NCI-H446 treated with DMSO at 0.1 percent for 48 hours (cell line): ENCODE measurements at regions not wholly inside any gene's neighbourhood (a gene's known extent, or its start where the extent isn't known, plus 50 kb on each side); places are given as distances from the start of the nearest gene placed in this dataset.
"Not testable (repeated sequence)": the region's sequence is repeated elsewhere in the genome, so short reads cannot be mapped to it uniquely, and the experiment has no call there.

ENCODE experiments used
- DNase-seq: peaks from one replicate; lab custom pipeline; 2025; lab: John Stamatoyannopoulos, UW

GRCh38 chr20:56689318-56689717, 60.2 kb downstream of the TFAP2C start:
- no peak for DNase-seq

DNA sequence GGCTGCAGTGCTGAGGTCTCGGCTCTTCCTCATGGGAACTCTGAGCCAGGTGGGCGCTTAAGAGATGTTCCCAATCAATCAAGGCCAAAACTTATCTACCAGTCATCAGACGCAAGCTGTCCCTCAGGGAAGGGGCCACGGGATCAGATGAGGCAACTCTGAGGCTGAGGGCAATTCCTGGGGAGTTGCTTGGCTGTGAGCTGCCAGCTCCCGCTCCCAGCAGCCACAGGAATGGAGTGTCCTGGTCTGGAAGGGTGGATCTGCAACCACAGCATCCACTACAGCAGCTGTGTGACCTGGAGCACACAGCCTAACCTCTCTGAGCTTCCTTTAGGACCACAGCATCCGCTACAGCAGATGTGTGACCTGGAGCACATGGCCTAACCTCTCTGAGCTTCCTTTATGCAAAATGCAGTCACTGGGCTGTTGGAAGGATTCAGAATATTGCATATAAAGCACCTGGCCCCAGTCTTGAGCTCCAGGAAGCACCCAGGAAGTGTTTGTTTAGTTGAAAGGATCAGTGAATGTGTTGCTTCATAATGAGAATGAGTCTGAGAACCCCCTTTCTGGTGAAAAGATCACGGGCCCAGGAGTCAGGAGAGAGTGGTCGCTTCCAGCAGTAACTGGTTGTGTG, 60.9 kb downstream of the TFAP2C start:
- DNase-seq: no peak

DNA sequence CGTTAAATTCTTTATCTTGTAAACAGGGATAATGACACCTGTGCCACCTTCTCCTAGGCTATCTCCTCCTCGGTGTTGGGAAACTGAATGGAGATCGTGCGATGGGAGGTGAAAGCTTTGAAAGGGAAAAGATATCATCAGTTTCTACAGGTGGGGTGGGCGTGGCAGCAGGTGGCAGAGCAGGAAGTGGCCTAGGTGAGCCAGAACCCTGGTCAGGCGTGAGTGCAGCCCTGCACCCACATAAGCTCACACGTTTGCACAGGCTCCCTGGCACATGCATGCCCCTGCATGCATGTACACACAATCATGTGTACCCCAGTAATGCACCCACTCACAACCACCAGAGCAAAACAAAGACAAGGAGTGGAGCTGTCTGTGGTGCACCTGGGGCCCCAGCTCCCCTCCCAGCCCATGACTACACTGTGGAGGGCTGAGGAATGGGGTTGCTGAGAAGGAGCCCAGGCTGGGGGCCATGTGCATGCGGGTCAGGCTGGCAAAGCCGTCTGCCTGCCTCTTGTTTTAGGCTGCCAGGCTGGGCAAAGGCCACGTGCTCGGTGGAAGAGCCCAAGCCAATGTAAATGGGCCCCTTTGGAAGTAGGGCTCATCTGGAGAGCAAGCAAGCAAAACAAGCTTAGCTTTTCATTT, 61.5 kb downstream of the TFAP2C start:
- no peak for DNase-seq

DNA sequence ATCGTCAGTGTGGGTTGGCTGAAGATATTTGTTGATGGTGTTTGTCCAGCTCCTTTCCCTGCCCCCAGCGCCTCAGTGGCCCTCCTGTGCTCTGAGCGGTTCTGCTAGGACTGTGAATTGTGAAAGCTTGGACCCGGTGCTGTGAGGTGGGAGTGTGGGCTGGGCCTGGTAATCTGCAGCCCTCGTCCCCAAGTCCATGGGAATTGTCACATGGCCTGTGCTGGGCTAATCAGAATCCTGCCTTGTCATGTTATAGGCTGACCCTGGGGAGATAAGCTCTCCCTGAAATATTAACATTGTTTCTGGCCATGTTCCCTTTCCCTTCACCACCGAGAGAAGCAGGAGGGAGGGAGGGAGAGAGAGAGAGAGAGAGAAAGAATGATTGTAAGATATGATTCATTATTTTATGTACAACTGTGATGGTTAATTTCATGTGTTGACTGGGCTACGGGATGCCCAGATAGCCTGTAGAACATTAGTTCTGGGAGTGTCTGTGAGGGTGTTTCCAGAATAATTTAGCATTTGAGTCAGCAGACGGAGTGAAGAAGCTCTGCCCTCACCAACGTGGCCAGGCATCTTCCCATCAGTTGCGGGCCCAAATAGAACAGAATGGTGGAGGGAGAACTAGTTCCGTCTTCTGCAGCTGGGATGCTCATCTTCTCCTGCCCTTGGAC, 62.4 kb downstream of the TFAP2C start:
- no peak for DNase-seq

DNA sequence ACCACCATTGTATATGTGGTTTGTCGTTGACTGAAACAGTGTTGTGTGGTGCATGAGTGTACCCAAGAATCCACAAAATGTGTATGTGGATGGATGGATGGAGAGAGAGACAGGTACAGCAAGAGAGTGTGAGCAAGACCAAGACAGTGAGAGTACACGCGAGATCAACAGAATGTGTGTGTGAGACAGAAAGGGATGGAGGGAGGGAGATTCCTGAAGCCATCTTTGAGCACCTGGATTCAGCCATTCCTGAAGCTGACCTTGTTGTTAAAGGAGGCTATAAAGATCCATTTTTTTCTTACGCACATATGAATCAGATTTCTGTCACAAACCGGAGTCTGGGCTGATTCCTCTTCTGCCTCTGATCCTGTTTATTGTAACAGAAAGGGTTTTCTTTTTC, 64.1 kb downstream of the TFAP2C start:
- DNase-seq: no peak

DNA sequence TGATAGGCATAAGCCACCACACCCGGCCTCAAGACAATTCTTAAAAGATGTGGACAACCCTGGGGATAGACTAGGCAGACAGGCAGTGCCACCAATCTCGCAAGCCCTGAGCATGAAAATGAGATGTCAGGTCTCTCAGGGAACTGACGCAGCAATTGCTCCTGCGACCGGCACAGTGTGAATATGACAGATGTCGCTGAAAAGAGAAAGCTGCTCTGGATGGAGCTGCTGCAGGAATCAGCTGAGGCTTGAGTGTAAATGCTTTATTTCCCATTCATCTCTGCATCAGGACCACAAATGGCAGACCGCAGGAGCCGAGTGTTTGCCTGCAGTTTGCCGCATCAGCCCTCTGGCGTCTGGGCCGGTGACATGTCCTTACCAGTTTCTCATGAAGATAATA, 68.4 kb downstream of the TFAP2C start:
- DNase-seq: no peak

GRCh38 chr20:56698297-56698696, 69.2 kb downstream of the TFAP2C start:
- no peak for DNase-seq

GRCh38 chr20:56698749-56699148, 69.6 kb downstream of the TFAP2C start:
- DNase-seq: no peak

GRCh38 chr20:56702931-56703840, 74.1 kb downstream of the TFAP2C start:
- no peak for DNase-seq

GRCh38 chr20:56706867-56707360, 77.8 kb downstream of the TFAP2C start:
- DNase-seq: no peak

DNA sequence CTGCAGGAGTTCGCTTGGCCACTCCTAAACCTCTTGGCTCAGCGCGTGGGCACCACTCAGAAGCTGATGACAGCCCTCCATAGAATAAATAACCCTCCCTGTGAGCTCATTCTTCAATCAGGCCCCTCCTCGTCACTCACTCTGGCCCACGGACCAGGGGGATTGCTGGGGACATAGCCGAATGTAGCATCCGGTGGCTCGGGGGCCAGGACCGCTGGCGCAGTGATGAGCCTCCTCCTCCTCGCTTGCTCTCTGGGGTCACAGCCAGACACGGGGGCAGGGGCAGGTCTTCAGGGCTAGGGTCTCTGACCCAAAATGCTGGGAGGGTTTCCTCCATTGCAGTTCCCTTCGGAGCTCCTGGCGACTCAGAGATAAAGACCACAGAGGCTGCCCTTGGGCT, 79.9 kb downstream of the TFAP2C start:
- no peak for DNase-seq

DNA sequence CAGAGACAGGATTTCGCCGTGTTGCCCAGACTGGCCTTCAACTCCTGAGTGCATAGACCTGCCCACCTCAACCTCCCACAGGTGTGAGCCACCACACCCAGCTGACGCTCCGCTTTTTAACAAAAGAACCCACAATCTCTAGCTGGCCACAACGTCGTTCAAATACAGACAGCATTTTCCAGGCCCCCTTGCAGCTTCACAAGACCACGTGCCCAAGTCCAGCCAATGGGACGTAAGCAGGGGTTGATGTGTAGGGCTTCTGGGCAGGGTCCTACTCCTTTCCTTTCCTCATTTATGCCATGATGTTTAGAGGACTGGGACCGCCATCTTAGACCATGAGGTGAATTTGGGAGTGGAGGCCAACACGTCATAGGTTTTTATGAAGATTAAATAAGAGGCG, 81.0 kb downstream of the TFAP2C start:
- no peak for DNase-seq

- DNase-seq: not testable (repeated sequence)
These were observed 81.5 kb downstream of the TFAP2C start for GRCh38 chr20:56710577-56710976.

- DNase-seq: no peak
These were observed 81.9 kb downstream of the TFAP2C start for GRCh38 chr20:56711018-56711417.

- no peak for DNase-seq
These were observed 86.2 kb downstream of the TFAP2C start for GRCh38 chr20:56715309-56715708.

- DNase-seq: no peak
These were observed 86.9 kb downstream of the TFAP2C start for GRCh38 chr20:56715902-56716519.

DNA sequence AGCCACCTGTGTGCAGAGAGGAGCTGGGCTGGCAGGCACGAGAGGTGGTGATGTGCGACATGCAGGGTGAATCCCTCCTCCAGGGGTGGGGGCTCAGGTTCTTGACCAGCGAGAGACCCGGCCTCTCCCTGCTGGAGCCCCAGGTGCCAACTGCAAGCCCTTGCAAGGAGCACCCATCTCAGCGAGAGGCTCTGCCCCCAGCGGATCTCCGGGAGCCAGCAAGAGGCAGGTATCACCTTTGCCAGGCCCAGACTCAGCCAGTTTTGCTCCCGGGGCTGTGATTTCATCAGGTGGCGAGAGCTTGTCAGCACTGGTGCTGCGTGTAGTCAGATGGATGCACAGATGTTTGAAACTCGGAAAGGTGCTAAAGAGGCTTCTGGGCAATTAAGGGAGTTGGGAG, 87.7 kb downstream of the TFAP2C start:
- no peak for DNase-seq

DNA sequence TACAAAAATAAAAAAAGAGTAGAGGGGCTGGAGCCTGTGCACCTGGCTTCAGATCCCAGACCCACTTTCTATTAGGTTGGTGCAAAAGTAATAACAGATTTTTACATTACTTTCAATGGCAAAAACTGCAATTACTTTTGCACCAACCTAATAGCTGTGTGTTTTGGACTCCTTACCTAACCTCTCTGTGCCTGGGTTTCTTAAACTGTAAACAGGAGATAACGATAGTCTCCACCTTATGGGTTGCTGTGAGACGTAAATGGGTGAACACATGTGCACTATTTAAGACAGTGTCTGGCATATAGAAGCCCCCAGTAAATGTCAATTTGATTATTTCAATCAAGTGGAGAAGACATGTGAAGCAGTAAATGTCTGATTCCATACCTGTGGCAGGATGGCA, 89.7 kb downstream of the TFAP2C start:
- no peak for DNase-seq

GRCh38 chr20:56720620-56721213, 91.6 kb downstream of the TFAP2C start:
- DNase-seq: no peak

DNA sequence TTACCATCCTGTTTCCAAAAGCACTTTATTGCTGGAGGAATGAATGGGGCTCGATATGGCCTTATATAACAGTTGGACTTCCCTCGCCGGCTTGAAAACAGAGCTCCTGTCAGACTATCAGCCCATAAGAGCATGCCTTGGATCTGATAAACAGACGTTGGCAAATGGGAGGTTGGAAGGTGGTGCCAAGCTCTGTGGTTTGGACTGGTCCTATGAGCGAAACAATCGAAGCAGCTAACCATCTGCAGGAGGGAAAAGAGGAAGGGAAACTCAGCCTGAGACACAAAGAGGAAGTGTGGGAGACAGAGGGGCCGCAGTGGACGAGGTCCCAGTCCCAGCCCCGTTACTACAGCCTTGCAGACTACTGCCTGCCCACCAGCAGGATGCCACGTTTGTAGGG, 92.9 kb downstream of the TFAP2C start:
- DNase-seq: no peak

DNA sequence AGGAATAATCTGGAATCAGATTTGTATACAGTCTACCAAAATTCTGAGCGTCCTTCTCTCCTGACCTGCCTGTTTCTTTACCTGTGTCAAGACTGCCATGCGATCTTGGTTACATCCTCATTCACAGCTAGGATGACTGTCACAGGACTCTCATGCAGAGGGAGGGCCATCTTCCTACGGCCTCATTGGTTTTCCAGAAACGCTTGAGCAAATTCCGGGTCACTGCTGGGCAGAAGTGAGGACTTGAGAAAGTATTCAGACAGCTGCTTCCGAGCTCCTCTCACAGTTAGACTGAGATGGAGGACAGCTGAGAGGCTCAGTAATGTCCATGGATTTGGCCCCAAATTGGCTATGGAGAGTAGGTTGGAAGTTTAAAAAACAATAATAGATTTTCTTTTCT, 94.2 kb downstream of the TFAP2C start:
- DNase-seq: no peak
